Spleen (tissue), 7 donors: ENCODE measurements at regions not wholly inside any gene's neighbourhood (a gene's known extent, or its start where the extent isn't known, plus 50 kb on each side); places are given as distances from the start of the nearest gene placed in this dataset.

Source experiments
- POLR2AphosphoS5 ChIP-seq, 3 donors: sonication (generic); formaldehyde crosslinking; IDR thresholded peaks; one replicate each; pipeline ENCODE4 v1.5.1; 2017; ENCODE audit warnings: antibody characterized with exemption in 3 of 3
- TF ChIP-seq, protein P1 (sequence below), 11 experiments: fragments of 200-600 bp in 7 of 11; fragments of 450-650 bp in 4 of 11; sonication (generic) in 4 of 11; IDR thresholded peaks in 8 of 11; conservative IDR thresholded peaks in 3 of 11; 1 replicate in 7 of 11; 2 replicates in 4 of 11; pipeline versions ENCODE4 v1.4.0 to v1.8.0; 2016 to 2021; ENCODE audit warnings: antibody characterized with exemption in 11 of 11, inconsistent platforms in 4 of 11, mild to moderate bottlenecking in 1 of 11
- donor health status: DM: no; HTN: no; CAD: no; lungs with moderate emphysema.
- donor health status: DM: no; HTN: no; CAD: no.
- donor health status: DM: no; HTN: no; CAD: no.

DNA sequence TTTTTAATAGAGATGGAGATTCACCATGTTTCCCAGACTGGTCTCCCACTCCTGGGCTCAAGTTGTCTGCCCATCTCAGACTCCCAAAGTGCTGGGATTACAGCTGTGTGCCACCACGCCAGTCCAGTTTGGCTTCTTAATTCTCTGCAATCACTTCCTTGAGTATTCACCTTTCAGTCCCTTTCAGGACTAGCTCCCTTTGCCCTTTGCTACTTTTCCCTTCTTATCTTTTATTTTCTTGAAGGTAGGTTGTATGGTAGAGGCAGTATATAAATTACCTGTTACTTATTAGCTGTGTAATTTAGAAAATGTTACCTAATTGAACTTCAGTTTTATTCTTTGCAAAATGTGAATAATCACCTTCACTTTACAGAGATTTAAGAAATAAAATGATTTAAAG is 285.8 kb downstream of the FGF9 start:
- TF ChIP-seq, protein P1, sequence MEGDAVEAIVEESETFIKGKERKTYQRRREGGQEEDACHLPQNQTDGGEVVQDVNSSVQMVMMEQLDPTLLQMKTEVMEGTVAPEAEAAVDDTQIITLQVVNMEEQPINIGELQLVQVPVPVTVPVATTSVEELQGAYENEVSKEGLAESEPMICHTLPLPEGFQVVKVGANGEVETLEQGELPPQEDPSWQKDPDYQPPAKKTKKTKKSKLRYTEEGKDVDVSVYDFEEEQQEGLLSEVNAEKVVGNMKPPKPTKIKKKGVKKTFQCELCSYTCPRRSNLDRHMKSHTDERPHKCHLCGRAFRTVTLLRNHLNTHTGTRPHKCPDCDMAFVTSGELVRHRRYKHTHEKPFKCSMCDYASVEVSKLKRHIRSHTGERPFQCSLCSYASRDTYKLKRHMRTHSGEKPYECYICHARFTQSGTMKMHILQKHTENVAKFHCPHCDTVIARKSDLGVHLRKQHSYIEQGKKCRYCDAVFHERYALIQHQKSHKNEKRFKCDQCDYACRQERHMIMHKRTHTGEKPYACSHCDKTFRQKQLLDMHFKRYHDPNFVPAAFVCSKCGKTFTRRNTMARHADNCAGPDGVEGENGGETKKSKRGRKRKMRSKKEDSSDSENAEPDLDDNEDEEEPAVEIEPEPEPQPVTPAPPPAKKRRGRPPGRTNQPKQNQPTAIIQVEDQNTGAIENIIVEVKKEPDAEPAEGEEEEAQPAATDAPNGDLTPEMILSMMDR (IDR thresholded peaks at IDR 0.05 in 8 of 11, conservative IDR thresholded peaks at IDR 0.05 in 3 of 11), result no peak
- TF ChIP-seq POLR2AphosphoS5 (IDR thresholded peaks at IDR 0.05), result no peak
